Stomach (tissue), 8 donors: ENCODE measurements at regions not wholly inside any gene's neighbourhood (a gene's known extent, or its start where the extent isn't known, plus 50 kb on each side); places are given as distances from the start of the nearest gene placed in this dataset.
A peak's percentile ranks its signal among the peaks of the same experiment; 100 is the strongest.

Experiments used
- DNase-seq, 2 donors: peaks; one replicate each; pipeline versions ENCODE4 v3.0.0 to v3.0.0-alpha.2; 2013 to 2019
- H3K27ac ChIP-seq, 5 donors: fragments of 200-600 bp in 4 of 5; sonication (generic) in 4 of 5; one replicate each; pipeline ENCODE4 v1.5.1; 2013 to 2019; ENCODE audit warnings: mild to moderate bottlenecking in 1 of 5, moderate library complexity in 1 of 5
- H3K27me3 ChIP-seq, 3 donors: fragments of 200-600 bp; sonication (generic); one replicate each; pipeline ENCODE4 v1.5.1; 2017 to 2019; ENCODE audit warnings: mixed run types in 1 of 3
- H3K36me3 ChIP-seq, 4 donors: fragments of 200-600 bp; sonication (generic); 1 replicate in 3 of 4; 2 replicates in 1 of 4; pipeline ENCODE4 v1.5.1; 2016 to 2019
- H3K4me1 ChIP-seq, 4 donors: fragments of 200-600 bp; sonication (generic); one replicate each; pipeline ENCODE4 v1.5.1; 2016 to 2019
- H3K4me3 ChIP-seq, 4 donors: fragments of 200-600 bp; sonication (generic) in 3 of 4; one replicate each; pipeline ENCODE4 v1.5.1; 2016 to 2019; ENCODE audit warnings: mild to moderate bottlenecking in 1 of 4
- H3K9me3 ChIP-seq, 4 donors: fragments of 200-600 bp; sonication (generic); one replicate each; pipeline ENCODE4 v1.5.1; 2016 to 2019
- CTCF ChIP-seq, 7 experiments: fragments of 450-650 bp in 4 of 7; fragments of 200-600 bp in 3 of 7; sonication (generic) in 3 of 7; IDR thresholded peaks; one replicate each; pipeline ENCODE4 v1.5.1; 2016 to 2019; ENCODE audit warnings: antibody characterized with exemption in 7 of 7, control low read depth in 2 of 7, mild to moderate bottlenecking in 1 of 7
- EP300 ChIP-seq: sonication (generic); formaldehyde crosslinking; IDR thresholded peaks from one replicate; pipeline ENCODE4 v1.6.1; 2017; ENCODE audit warnings: antibody characterized with exemption
- POLR2A ChIP-seq, 4 donors: fragments of 450-650 bp; IDR thresholded peaks; one replicate each; pipeline ENCODE4 v1.6.1; 2016; ENCODE audit warnings: antibody characterized with exemption in 4 of 4, control low read depth in 2 of 4, mild to moderate bottlenecking in 1 of 4, moderate library complexity in 1 of 4
- POLR2AphosphoS5 ChIP-seq, 3 donors: sonication (generic); formaldehyde crosslinking; IDR thresholded peaks; one replicate each; pipeline ENCODE4 v1.6.1; 2016; ENCODE audit warnings: antibody characterized with exemption in 3 of 3
- WGBS, 5 donors: extraction: QIAGEN DNeasy Blood & Tissue Kit in 3 of 5; methylation state at CpG; one replicate each; pipeline versions ENCODE4 v1.1.5 to v1.1.7; 2013 to 2018; 5-methylcytosine and 5-hydroxymethylcytosine counted together
- intact Hi-C: fragments of 100-400 bp; cut with DNase I; formaldehyde crosslinking; loops from one replicate; pipeline ENCODE4 v1.15.1; 2023; ENCODE audit warnings: low total_unique reads
- donor health status: healthy with polysubstance abuse.
- donor health status: Bipolar disorder and iron deficiency.
- donor health status: healthy.

DNA sequence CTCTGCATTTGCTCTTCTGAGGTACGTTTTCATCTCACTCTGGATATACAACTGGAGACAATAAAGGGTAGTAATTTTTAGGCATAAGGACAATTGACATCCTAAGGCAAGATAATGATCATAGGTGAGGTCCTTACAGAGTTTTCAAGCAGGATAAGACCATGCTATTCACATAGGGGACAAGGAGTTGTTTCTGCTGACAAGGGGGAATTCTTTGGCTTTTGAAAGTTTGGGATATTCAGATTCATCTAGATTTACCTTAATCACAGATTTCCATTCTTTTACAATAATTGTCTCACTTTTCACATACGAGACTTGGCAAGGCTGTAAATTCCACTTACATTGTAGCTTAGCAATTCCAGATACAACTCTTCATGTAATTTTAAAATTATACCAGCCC is 256.2 kb downstream of the AASDHPPT start:
- 71 to 85% (median 84%) methylated on average over 2 of the region's 2 CpGs for WGBS, 5 donors
- Histone ChIP-seq H3K9me3 (no peaks in the 10 kb centered on the region), H3K4me1 (no peaks in the 10 kb centered on the region), H3K27ac (no peak overlapping the region), H3K4me3 (no peak overlapping the region), H3K36me3 (no peaks in the 10 kb centered on the region), H3K27me3 (no peaks in the 10 kb centered on the region)
- no peak for DNase-seq
- no peak for TF ChIP-seq POLR2A (IDR thresholded peaks at IDR 0.05)
- no peak for TF ChIP-seq CTCF (IDR thresholded peaks at IDR 0.05)
- no peak for TF ChIP-seq EP300
- no peak for TF ChIP-seq POLR2AphosphoS5 (IDR thresholded peaks at IDR 0.05)
- intact Hi-C loops, result no loop called here

- 47 to 64% (median 56%) methylated on average over 2 of the region's 2 CpGs for WGBS, 5 donors
- Histone ChIP-seq H3K4me1 (no peaks in the 10 kb centered on the region), H3K36me3 (no peaks in the 10 kb centered on the region), H3K27ac (no peak overlapping the region), H3K4me3 (no peak overlapping the region), H3K27me3 (no peaks in the 10 kb centered on the region), H3K9me3 (no peaks in the 10 kb centered on the region)
- intact Hi-C loops, result no loop called here
- peak in 1 of 2 donors; percentile 6 for DNase-seq
- no peak for TF ChIP-seq POLR2A (IDR thresholded peaks at IDR 0.05)
- TF ChIP-seq EP300, result no peak
- TF ChIP-seq CTCF (IDR thresholded peaks at IDR 0.05), result no peak
- no peak for TF ChIP-seq POLR2AphosphoS5 (IDR thresholded peaks at IDR 0.05)
Measured at GRCh38 chr11:106344394-106344793, 266.9 kb downstream of the AASDHPPT start.

DNA sequence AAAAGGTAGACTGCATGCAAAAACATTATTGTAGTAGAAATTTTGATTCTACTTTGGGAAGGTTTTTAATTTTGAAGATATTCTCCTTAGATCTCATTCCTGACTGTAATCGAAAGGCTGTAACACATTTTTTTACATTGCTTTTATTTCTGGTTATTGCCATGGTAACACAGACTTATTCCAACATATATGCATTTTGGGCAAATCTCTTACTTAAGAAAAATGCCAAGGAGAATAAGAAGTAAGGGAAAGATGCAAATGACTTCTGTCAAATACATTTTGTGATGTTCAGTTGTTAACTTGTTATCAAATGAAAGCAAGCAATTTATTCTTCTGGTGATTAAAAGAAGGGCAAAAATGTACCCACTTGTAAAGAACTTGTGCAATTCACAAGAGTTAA is 267.5 kb downstream of the AASDHPPT start:
- Histone ChIP-seq H3K4me3 (no peak overlapping the region), H3K27me3 (no peaks in the 10 kb centered on the region), H3K36me3 (no peaks in the 10 kb centered on the region), H3K4me1 (no peaks in the 10 kb centered on the region), H3K27ac (no peak overlapping the region), H3K9me3 (no peaks in the 10 kb centered on the region)
- DNase-seq, result no peak
- no peak for TF ChIP-seq POLR2AphosphoS5 (IDR thresholded peaks at IDR 0.05)
- TF ChIP-seq EP300, result no peak
- no peak for TF ChIP-seq CTCF (IDR thresholded peaks at IDR 0.05)
- no peak for TF ChIP-seq POLR2A (IDR thresholded peaks at IDR 0.05)
- intact Hi-C loops, result no loop called here
- WGBS, 5 donors, result 73 to 91% (median 87%) methylated on average over 1 of the region's 1 CpG

DNA sequence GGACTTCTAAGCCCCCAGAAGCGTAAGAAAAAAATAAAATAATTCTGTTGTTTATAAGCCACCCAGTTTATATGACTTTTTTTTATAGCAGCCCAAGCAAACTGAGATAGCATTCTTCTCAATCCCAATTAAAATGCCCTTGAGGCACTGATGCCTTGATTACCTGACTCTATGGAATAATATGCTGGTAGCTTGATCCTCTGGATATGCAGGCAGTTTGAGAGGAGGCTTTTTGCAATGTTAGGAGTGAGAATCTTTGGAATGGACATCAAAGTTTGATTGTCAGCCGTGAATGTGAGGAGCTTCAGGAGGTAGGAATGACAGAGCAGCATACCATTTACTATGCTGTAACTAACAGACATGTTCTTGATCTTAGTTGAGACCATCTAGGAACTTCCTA is 275.6 kb downstream of the AASDHPPT start:
- Histone ChIP-seq H3K4me1 (no peaks in the 10 kb centered on the region), H3K27me3 (no peaks in the 10 kb centered on the region), H3K9me3 (no peaks in the 10 kb centered on the region), H3K4me3 (no peak overlapping the region), H3K36me3 (no peaks in the 10 kb centered on the region), H3K27ac (no peak overlapping the region)
- WGBS, 5 donors, result 81 to 95% (median 90%) methylated on average over 2 of the region's 2 CpGs
- intact Hi-C loops, result no loop called here
- TF ChIP-seq POLR2A (IDR thresholded peaks at IDR 0.05) (no peak), CTCF (IDR thresholded peaks at IDR 0.05) (no peak), EP300 (no peak), POLR2AphosphoS5 (IDR thresholded peaks at IDR 0.05) (no peak)
- DNase-seq, result no peak
